ENCODE measurements at regions not wholly inside any gene's neighbourhood (a gene's known extent, or its start where the extent isn't known, plus 50 kb on each side); places are given as distances from the start of the nearest gene placed in this dataset.

DNA sequence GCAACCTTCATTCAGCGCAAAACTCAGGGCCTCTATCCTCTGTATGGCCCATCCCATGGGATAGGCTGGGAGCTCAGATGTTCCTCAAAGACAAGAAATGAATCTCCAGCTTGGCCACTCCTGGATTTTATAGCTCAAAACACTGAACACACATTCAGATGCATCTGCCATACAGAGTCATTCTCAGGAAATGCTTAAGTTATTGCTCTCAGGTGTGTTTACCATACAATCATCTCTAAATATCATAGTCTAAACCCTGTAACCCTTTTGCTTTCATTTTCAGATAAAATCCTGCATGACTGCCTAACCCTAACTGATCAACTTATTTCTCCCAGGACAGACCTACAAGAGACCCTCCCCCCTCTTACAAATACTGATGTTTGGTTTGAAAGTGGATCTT is 140.9 kb upstream of the FMR1 start:
- Histone ChIP-seq H3K4me2 (no peak overlapping the region), H3K27ac (no peak overlapping the region), H2AFZ (no peak overlapping the region), H3K27me3 (ENCODE audit: insufficient read depth, low read depth) (no peaks in the 10 kb centered on the region), H3K4me1 (replicated peaks; ENCODE audit: insufficient read depth) (no peaks in the 10 kb centered on the region), H3K4me3 (no peak overlapping the region), H3K9me3 (ENCODE audit: insufficient read depth, low read depth) (no peaks in the 10 kb centered on the region), H3K36me3 (ENCODE audit: low read depth) (no peaks in the 10 kb centered on the region), H3K9me2 (ENCODE audit: insufficient read depth) (no peaks in the 10 kb centered on the region), H3K79me2 (ENCODE audit: low read depth) (no peaks in the 10 kb centered on the region), H3F3A (ENCODE audit: insufficient read depth, low read depth) (no peaks in the 10 kb centered on the region), H4K20me1 (ENCODE audit: insufficient read depth) (no peaks in the 10 kb centered on the region)
- DNase-seq, result no peak
- TF ChIP-seq EZH2 (IDR thresholded peaks at IDR 0.05; ENCODE audit: low read depth), result no peak
- TF ChIP-seq, protein P1, sequence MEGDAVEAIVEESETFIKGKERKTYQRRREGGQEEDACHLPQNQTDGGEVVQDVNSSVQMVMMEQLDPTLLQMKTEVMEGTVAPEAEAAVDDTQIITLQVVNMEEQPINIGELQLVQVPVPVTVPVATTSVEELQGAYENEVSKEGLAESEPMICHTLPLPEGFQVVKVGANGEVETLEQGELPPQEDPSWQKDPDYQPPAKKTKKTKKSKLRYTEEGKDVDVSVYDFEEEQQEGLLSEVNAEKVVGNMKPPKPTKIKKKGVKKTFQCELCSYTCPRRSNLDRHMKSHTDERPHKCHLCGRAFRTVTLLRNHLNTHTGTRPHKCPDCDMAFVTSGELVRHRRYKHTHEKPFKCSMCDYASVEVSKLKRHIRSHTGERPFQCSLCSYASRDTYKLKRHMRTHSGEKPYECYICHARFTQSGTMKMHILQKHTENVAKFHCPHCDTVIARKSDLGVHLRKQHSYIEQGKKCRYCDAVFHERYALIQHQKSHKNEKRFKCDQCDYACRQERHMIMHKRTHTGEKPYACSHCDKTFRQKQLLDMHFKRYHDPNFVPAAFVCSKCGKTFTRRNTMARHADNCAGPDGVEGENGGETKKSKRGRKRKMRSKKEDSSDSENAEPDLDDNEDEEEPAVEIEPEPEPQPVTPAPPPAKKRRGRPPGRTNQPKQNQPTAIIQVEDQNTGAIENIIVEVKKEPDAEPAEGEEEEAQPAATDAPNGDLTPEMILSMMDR (conservative IDR thresholded peaks at IDR 0.05), result no peak
- intact Hi-C loops (cut with micrococcal nuclease; ENCODE audit: unreplicated experiment), result no loop called here
- ChIA-PET POLR2A (ENCODE audit: unreplicated experiment) (no interaction called here), CTCF (no interaction called here)
- no TSS peak for BruUV-seq (replicated peaks)

DNA sequence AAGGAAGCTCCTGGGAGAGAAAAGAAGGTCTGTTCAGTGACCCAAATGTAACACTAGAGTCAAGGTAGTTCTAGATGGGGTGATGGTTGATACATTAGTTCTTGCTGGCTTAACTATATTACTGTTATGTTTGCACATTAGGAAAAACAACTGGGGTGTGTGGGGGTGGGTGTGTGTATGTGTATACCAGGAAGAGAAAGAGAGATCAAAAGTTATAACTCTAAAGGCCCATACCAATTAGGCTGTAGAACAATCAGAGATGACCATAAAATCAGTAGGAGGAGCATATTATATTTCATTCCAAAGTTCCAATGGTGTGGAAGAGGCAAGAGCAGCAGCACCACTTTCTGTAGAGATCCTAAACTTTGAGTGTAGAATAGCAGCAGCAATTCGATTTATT is 134.7 kb upstream of the FMR1 start:
- H3K9me2 ChIP-seq (ENCODE audit: insufficient read depth), result 0 out of 2 replicates have a peak, but pooled peaks cover 4% of the 10 kb centered on the region
- H3K4me3 ChIP-seq, result no peak overlapping the region
- H3K4me2 ChIP-seq, result no peak overlapping the region
- CTCF ChIA-PET, result no interaction called here
- TF ChIP-seq, protein P1 (conservative IDR thresholded peaks at IDR 0.05), result no peak
- no peak for TF ChIP-seq EZH2 (IDR thresholded peaks at IDR 0.05; ENCODE audit: low read depth)
- H3K27me3 ChIP-seq (ENCODE audit: insufficient read depth, low read depth), result no peaks in the 10 kb centered on the region
- H3K36me3 ChIP-seq (ENCODE audit: low read depth), result no peaks in the 10 kb centered on the region
- no peaks in the 10 kb centered on the region for H3K79me2 ChIP-seq (ENCODE audit: low read depth)
- H3F3A ChIP-seq (ENCODE audit: insufficient read depth, low read depth), result no peaks in the 10 kb centered on the region
- BruUV-seq (replicated peaks), result no TSS peak
- intact Hi-C loops (cut with micrococcal nuclease; ENCODE audit: unreplicated experiment), result no loop called here
- H3K4me1 ChIP-seq (replicated peaks; ENCODE audit: insufficient read depth), result no peaks in the 10 kb centered on the region
- no peak overlapping the region for H2AFZ ChIP-seq
- H3K9me3 ChIP-seq (ENCODE audit: insufficient read depth, low read depth), result no peaks in the 10 kb centered on the region
- no peaks in the 10 kb centered on the region for H4K20me1 ChIP-seq (ENCODE audit: insufficient read depth)
- DNase-seq, result no peak
- H3K27ac ChIP-seq, result no peak overlapping the region
- POLR2A ChIA-PET (ENCODE audit: unreplicated experiment), result no interaction called here

DNA sequence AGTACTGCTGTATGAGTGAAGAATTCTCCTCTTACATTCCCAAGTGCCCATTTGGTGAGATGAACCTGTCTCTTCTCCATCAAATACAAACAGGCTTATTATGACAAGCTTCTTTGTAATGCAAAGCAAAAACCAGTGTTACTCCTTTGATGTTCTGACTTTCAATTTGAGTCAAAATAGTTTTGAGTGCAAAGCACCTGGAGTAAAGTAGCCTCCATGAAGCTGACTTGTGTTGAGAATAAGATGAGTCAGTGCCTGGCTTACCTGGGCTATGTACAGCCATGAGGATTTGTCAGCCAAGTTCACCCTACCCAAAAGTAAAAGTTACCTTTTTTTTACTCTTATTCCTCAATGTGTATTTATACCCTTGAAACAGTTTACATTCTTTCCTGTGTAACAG is 132.5 kb upstream of the FMR1 start:
- Histone ChIP-seq H3K4me1 (replicated peaks; ENCODE audit: insufficient read depth) (no peaks in the 10 kb centered on the region), H3K4me3 (no peak overlapping the region), H2AFZ (no peak overlapping the region), H3K27ac (no peak overlapping the region), H3K36me3 (ENCODE audit: low read depth) (no peaks in the 10 kb centered on the region), H4K20me1 (ENCODE audit: insufficient read depth) (no peaks in the 10 kb centered on the region), H3K9me2 (ENCODE audit: insufficient read depth) (0 out of 2 replicates have a peak, but pooled peaks cover 4% of the 10 kb centered on the region), H3K4me2 (no peak overlapping the region), H3K27me3 (ENCODE audit: insufficient read depth, low read depth) (no peaks in the 10 kb centered on the region), H3K79me2 (ENCODE audit: low read depth) (no peaks in the 10 kb centered on the region), H3F3A (ENCODE audit: insufficient read depth, low read depth) (no peaks in the 10 kb centered on the region), H3K9me3 (ENCODE audit: insufficient read depth, low read depth) (no peaks in the 10 kb centered on the region)
- TF ChIP-seq, protein P1 (conservative IDR thresholded peaks at IDR 0.05), result no peak
- no peak for TF ChIP-seq EZH2 (IDR thresholded peaks at IDR 0.05; ENCODE audit: low read depth)
- ChIA-PET CTCF (no interaction called here), POLR2A (ENCODE audit: unreplicated experiment) (no interaction called here)
- DNase-seq, result no peak
- BruUV-seq (replicated peaks), result no TSS peak
- intact Hi-C loops (cut with micrococcal nuclease; ENCODE audit: unreplicated experiment), result no loop called here
